Coronary artery (tissue), 2 donors: ENCODE measurements at regions not wholly inside any gene's neighbourhood (a gene's known extent, or its start where the extent isn't known, plus 50 kb on each side); places are given as distances from the start of the nearest gene placed in this dataset.
"Not testable (repeated sequence)": the region's sequence is repeated elsewhere in the genome, so short reads cannot be mapped to it uniquely, and the experiment has no call there.

Source experiments
- DNase-seq: peaks from one replicate; pipeline ENCODE4 v3.0.0-alpha.2; 2017; ENCODE audit warnings: low spot score
- H3K27ac ChIP-seq, 2 donors: fragments of 200-600 bp; sonication (generic); one replicate each; pipeline ENCODE4 v1.5.1; 2016 to 2019
- H3K4me3 ChIP-seq: fragments of 200-600 bp; sonication (generic); 2 replicates; pipeline ENCODE4 v1.5.1; 2016; ENCODE audit warnings: mild to moderate bottlenecking, moderate library complexity
- TF ChIP-seq, protein P1 (sequence below): fragments of 200-600 bp; sonication (generic); IDR thresholded peaks from one replicate; pipeline ENCODE4 v1.5.1; 2019; ENCODE audit warnings: antibody characterized with exemption

DNA sequence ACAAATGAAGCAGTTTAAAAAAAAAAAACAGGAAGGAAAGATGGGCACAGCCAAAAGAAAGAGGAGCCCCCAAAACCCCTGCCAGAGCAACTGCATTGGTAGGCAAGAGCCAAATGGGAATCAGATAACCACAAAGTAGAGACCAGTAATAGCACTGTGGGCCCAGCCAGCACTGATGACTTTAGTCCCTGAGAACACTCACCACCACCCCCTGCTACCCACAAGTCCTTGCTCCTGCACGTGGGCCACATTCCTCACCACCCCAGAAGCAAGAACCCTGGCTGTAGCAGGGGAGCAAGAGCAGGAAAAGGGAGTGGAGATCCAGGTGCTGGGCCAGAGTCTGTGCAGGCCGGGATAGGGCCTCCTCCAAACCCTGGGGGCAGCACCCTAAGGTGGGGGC, 86.1 kb downstream of the RRAGC start:
- TF ChIP-seq, protein P1, sequence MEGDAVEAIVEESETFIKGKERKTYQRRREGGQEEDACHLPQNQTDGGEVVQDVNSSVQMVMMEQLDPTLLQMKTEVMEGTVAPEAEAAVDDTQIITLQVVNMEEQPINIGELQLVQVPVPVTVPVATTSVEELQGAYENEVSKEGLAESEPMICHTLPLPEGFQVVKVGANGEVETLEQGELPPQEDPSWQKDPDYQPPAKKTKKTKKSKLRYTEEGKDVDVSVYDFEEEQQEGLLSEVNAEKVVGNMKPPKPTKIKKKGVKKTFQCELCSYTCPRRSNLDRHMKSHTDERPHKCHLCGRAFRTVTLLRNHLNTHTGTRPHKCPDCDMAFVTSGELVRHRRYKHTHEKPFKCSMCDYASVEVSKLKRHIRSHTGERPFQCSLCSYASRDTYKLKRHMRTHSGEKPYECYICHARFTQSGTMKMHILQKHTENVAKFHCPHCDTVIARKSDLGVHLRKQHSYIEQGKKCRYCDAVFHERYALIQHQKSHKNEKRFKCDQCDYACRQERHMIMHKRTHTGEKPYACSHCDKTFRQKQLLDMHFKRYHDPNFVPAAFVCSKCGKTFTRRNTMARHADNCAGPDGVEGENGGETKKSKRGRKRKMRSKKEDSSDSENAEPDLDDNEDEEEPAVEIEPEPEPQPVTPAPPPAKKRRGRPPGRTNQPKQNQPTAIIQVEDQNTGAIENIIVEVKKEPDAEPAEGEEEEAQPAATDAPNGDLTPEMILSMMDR, result no peak
- no peak overlapping the region for H3K4me3 ChIP-seq
- H3K27ac ChIP-seq, result no peak overlapping the region
- DNase-seq, result no peak

GRCh38 chr1:38772953-38773352, 86.6 kb downstream of the RRAGC start:
- H3K4me3 ChIP-seq, result no peak overlapping the region
- no peak overlapping the region for H3K27ac ChIP-seq
- DNase-seq, result no peak
- TF ChIP-seq, protein P1, result no peak

DNA sequence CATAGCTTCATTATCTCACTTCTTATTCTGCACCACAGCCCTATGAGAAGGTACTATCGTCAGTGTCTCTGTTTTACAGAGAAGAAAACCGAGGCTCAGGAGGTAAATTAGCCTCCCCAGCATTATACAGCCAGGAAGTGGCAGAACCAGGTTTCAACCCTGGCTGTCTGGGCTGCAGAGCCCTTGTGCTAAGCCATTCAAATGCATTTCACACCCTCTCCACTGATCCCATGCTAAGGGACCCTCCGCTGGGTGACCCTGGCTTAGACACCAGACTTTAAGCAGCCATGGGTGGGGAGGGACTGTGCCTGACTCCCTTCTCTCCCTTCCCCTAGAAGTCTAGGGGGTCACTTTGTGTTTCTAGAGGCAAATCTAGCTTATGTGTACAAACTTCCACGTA, 87.5 kb downstream of the RRAGC start:
- no peak for DNase-seq
- H3K4me3 ChIP-seq, result no peak overlapping the region
- TF ChIP-seq, protein P1, result no peak
- H3K27ac ChIP-seq, result no peak overlapping the region

GRCh38 chr1:38770516-38771173, 88.9 kb downstream of the RRAGC start:
- not testable (repeated sequence) for H3K27ac ChIP-seq, DNase-seq, H3K4me3 ChIP-seq

DNA sequence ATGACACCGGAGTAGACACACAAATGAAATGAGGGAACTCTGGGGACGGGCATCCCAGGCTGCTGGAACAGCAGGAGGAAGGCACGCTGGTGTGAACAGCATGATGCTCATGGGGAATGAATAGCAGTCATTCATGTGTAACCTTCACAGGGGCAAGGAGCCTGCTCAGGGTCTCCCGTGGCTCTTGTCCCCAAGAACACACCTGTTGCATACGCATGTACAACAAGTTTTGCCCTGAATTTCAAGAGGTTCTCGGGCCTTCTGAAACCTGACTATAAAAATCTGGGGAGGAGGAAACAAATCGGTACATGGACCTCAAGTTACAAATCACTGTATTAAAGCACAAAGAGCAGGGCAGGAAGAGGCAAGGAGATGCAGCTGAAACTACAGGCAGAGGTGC, 93.4 kb downstream of the RRAGC start:
- TF ChIP-seq, protein P1, result no peak

DNA sequence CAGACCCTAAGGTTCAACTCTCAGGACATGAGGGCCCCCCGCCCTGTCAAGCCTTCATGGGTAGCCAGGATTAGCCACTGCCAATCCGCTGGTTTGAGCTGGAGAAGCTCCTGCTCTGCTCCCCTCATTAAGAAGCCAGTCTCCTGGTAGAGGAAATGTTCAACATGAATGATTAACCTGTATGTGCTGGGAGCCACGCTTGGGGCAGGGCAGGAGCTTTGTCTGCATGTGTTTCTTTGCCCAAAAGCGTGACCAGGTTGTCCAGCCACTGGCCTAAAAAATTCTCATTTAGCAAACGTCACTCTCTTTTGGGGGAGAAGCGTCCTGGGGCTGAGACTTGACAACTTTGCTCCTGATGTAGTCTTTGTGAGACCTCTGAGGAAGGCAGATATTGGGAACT, 96.5 kb downstream of the RRAGC start:
- no peak overlapping the region for H3K4me3 ChIP-seq
- TF ChIP-seq, protein P1, result no peak
- no peak for DNase-seq

More for the DNA sequence above, 93.4 kb downstream of the RRAGC start:
- Histone ChIP-seq H3K4me3 (no peak overlapping the region), H3K27ac (no peak overlapping the region)
- DNase-seq, result no peak

DNA sequence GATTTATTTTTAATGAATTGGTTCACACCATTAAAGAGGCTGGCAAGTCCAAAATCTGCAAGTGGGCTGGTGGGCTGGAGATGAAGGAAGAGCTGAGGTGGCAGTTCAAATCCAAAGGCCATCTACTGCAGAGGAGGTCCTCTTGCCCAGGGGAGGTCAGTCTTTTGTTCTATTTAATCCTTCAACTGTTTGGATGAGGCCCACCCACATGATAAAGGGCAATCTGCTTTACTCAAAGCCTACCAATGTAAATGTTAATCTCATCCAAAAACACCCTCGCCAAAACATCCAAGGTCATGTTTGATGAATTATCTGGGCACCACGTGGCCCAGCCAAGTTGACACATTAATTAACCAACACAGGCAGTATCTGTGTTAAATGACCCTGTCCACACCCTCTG, 99.0 kb downstream of the RRAGC start:
- DNase-seq, result no peak
- TF ChIP-seq, protein P1, result no peak
- H3K27ac ChIP-seq, result no peak overlapping the region
- H3K4me3 ChIP-seq, result no peak overlapping the region

More for the DNA sequence above, 96.5 kb downstream of the RRAGC start:
- H3K27ac ChIP-seq, result no peak overlapping the region
